H1 (cell line): ENCODE measurements at regions not wholly inside any gene's neighbourhood (a gene's known extent, or its start where the extent isn't known, plus 50 kb on each side); places are given as distances from the start of the nearest gene placed in this dataset.

Source experiments
- CTCF ChIA-PET: fragments of 300-600 bp; sonication (Branson Sonifier 250); formaldehyde crosslinking; loops from one replicate; lab custom pipeline; 2021; ENCODE audit not compliant: partially characterized antibody; lab: Charles Lee
- POLR2A ChIA-PET: fragments of 300-600 bp; sonication (Branson Sonifier 250); formaldehyde crosslinking; loops from one replicate; lab custom pipeline; 2021; ENCODE audit warnings: inconsistent platforms; ENCODE audit not compliant: partially characterized antibody; lab: Charles Lee
- DNase-seq, 2 experiments: peaks; one replicate each; pipeline versions ENCODE4 v3.0.0 to v3.0.0-alpha.2; 2010 to 2022; ENCODE audit warnings: low spot score in 2 of 2, low read depth in 1 of 2, mixed read lengths in 1 of 2
- FAIRE-seq: peaks from 2 replicates; lab custom pipeline; 2011; peaks lifted over from hg19 to GRCh38; lab: Jason Lieb, UNC
- H2AFZ ChIP-seq: 2 replicates; pipeline ENCODE4 v1.8.1; 2012; ENCODE audit warnings: low read length, inconsistent platforms
- H2AK5ac ChIP-seq: 2 replicates; pipeline ENCODE4 v1.6.1; 2013; ENCODE audit warnings: low read depth, low read length
- H2BK120ac ChIP-seq: replicated peaks from 2 replicates; pipeline ENCODE3; 2013; ENCODE audit warnings: low read depth, low read length, inconsistent platforms
- H2BK12ac ChIP-seq: 2 replicates; pipeline ENCODE4 v1.6.1; 2013; ENCODE audit warnings: low read depth, low read length
- H2BK15ac ChIP-seq: 2 replicates; pipeline ENCODE4 v1.6.1; 2013; ENCODE audit warnings: low read length
- H2BK20ac ChIP-seq: 2 replicates; pipeline ENCODE4 v1.6.1; 2013; ENCODE audit warnings: low read length
- H2BK5ac ChIP-seq: 2 replicates; pipeline ENCODE4 v1.6.1; 2013; ENCODE audit warnings: low read depth, low read length
- H3K14ac ChIP-seq: 2 replicates; pipeline ENCODE4 v1.6.1; 2013; ENCODE audit warnings: inconsistent platforms; ENCODE audit not compliant: insufficient read length
- H3K18ac ChIP-seq: 2 replicates; pipeline ENCODE4 v1.6.1; 2013; ENCODE audit warnings: low read length; ENCODE audit errors: extremely low read depth
- H3K23ac ChIP-seq: 2 replicates; pipeline ENCODE4 v1.6.1; 2013; ENCODE audit warnings: inconsistent platforms; ENCODE audit not compliant: insufficient read length
- H3K23me2 ChIP-seq: 2 replicates; pipeline ENCODE4 v1.6.1; 2013; ENCODE audit warnings: low read depth, low read length
- H3K27ac ChIP-seq: 2 replicates; pipeline ENCODE4 v1.6.1; 2011; ENCODE audit warnings: low read depth, low read length, inconsistent platforms
- H3K27me3 ChIP-seq, 4 experiments: replicated peaks in 1 of 4; 1 replicate in 1 of 4; 2 replicates in 3 of 4; pipeline versions ENCODE4 v1.6.1 to v1.8.1; 2011 to 2013; ENCODE audit warnings: low read length in 3 of 4, mild to moderate bottlenecking in 3 of 4, inconsistent platforms in 2 of 4, mixed read lengths in 2 of 4, moderate library complexity in 1 of 4; ENCODE audit not compliant: control insufficient read depth in 3 of 4, insufficient read depth in 3 of 4; ENCODE audit errors: extremely low read depth in 1 of 4
- H3K36me3 ChIP-seq, 4 experiments: 2 replicates each; pipeline versions ENCODE4 v1.6.1 to v1.8.1; 2011 to 2013; ENCODE audit warnings: mild to moderate bottlenecking in 4 of 4, low read length in 3 of 4, moderate library complexity in 2 of 4, control low read depth in 1 of 4, inconsistent platforms in 1 of 4; ENCODE audit not compliant: insufficient read depth in 4 of 4, control insufficient read depth in 2 of 4
- H3K4ac ChIP-seq: replicated peaks from 2 replicates; pipeline ENCODE3; 2013; ENCODE audit warnings: low read length, low read depth, mixed read lengths, inconsistent platforms; ENCODE audit not compliant: insufficient read length
- H3K4me1 ChIP-seq, 4 experiments: replicated peaks in 1 of 4; 1 replicate in 1 of 4; 2 replicates in 3 of 4; pipeline versions ENCODE4 v1.6.1 to v1.8.1; 2011 to 2013; ENCODE audit warnings: low read length in 3 of 4, inconsistent platforms in 2 of 4, mixed read lengths in 1 of 4; ENCODE audit not compliant: insufficient read depth in 4 of 4, control insufficient read depth in 3 of 4
- H3K4me2 ChIP-seq, 2 experiments: 2 replicates each; pipeline versions ENCODE4 v1.6.1 to v1.8.1; 2011 to 2013; ENCODE audit warnings: low read depth in 2 of 2, low read length in 2 of 2, control low read depth in 1 of 2, inconsistent platforms in 1 of 2, mild to moderate bottlenecking in 1 of 2; ENCODE audit not compliant: insufficient read depth in 1 of 2
- H3K4me3 ChIP-seq, 4 experiments: fragments of 200-600, 300-600 bp in 1 of 4; sonication (generic), shearing (Covaris generic), sonication (Bioruptor Twin) in 1 of 4; 2 replicates each; pipeline versions ENCODE4 v1.5.1 to v1.8.1; 2011 to 2016; ENCODE audit warnings: low read length in 4 of 4, low read depth in 3 of 4, control low read depth in 2 of 4, inconsistent platforms in 2 of 4, mild to moderate bottlenecking in 2 of 4, mixed read lengths in 1 of 4, moderate library complexity in 1 of 4; ENCODE audit not compliant: insufficient read depth in 2 of 4; ENCODE audit errors: extremely low read depth in 1 of 4
- H3K56ac ChIP-seq: replicated peaks from 2 replicates; pipeline ENCODE3; 2013; ENCODE audit warnings: low read depth, mild to moderate bottlenecking, mixed read lengths, low read length, inconsistent platforms; ENCODE audit not compliant: insufficient read length
- H3K79me1 ChIP-seq: 2 replicates; pipeline ENCODE4 v1.6.1; 2013; ENCODE audit warnings: low read depth, low read length, control low read depth
- H3K79me2 ChIP-seq, 2 experiments: 2 replicates each; pipeline versions ENCODE4 v1.6.1 to v1.8.1; 2012 to 2013; ENCODE audit warnings: low read length in 2 of 2, mild to moderate bottlenecking in 2 of 2, inconsistent platforms in 1 of 2; ENCODE audit not compliant: insufficient read depth in 2 of 2, control insufficient read depth in 1 of 2
- H3K9ac ChIP-seq, 4 experiments: replicated peaks in 1 of 4; 1 replicate in 1 of 4; 2 replicates in 3 of 4; pipeline versions ENCODE4 v1.6.1 to v1.8.1; 2011 to 2013; ENCODE audit warnings: low read depth in 3 of 4, low read length in 3 of 4, control low read depth in 2 of 4, mild to moderate bottlenecking in 2 of 4, moderate library complexity in 2 of 4, inconsistent platforms in 1 of 4; ENCODE audit errors: extremely low read depth in 1 of 4
- H3K9me3 ChIP-seq, 2 experiments: 2 replicates each; pipeline versions ENCODE4 v1.6.1 to v1.8.1; 2012 to 2013; ENCODE audit warnings: mild to moderate bottlenecking in 2 of 2, moderate library complexity in 2 of 2, control low read depth in 1 of 2, inconsistent platforms in 1 of 2, low read depth in 1 of 2, low read length in 1 of 2, mixed read lengths in 1 of 2; ENCODE audit not compliant: insufficient read depth in 2 of 2
- H4K20me1 ChIP-seq, 2 experiments: replicated peaks in 1 of 2; 2 replicates each; pipeline versions ENCODE3 to v1.8.1; 2011 to 2013; ENCODE audit warnings: inconsistent platforms in 2 of 2, low read length in 2 of 2, mild to moderate bottlenecking in 1 of 2; ENCODE audit not compliant: insufficient read depth in 2 of 2, control insufficient read depth in 1 of 2
- H4K5ac ChIP-seq: 2 replicates; pipeline ENCODE4 v1.6.1; 2013; ENCODE audit warnings: low read length, low read depth, mixed read lengths, inconsistent platforms; ENCODE audit not compliant: insufficient read length
- H4K8ac ChIP-seq: 2 replicates; pipeline ENCODE4 v1.8.0; 2013; ENCODE audit warnings: mild to moderate bottlenecking, moderate library complexity, low read length, inconsistent platforms; ENCODE audit not compliant: insufficient read depth; ENCODE audit errors: extremely low read depth
- H4K91ac ChIP-seq: replicated peaks from 2 replicates; pipeline ENCODE3; 2013; ENCODE audit warnings: low read length, mixed read lengths, inconsistent platforms; ENCODE audit not compliant: insufficient read length
- CBX5 ChIP-seq: fragments of 300-800, 300-1000 bp; sonication (generic); IDR thresholded peaks from 2 replicates; pipeline ENCODE4 v1.7.1; 2016; ENCODE audit warnings: antibody characterized with exemption, low read length, low read depth
- CEBPB ChIP-seq: IDR thresholded peaks from 2 replicates; pipeline ENCODE4 v1.6.1; 2012; ENCODE audit warnings: low read depth, low read length
- JUND ChIP-seq: IDR thresholded peaks from 2 replicates; pipeline ENCODE4 v1.6.1; 2011; ENCODE audit warnings: mild to moderate bottlenecking, improper control_type of control experiment, low read length
- MAFK ChIP-seq: IDR thresholded peaks from 2 replicates; pipeline ENCODE4 v1.6.1; 2012; ENCODE audit warnings: low read depth, mild to moderate bottlenecking, improper control_type of control experiment, low read length
- RXRA ChIP-seq: IDR thresholded peaks from 2 replicates; pipeline ENCODE4 v1.6.1; 2011; ENCODE audit warnings: low read depth, mild to moderate bottlenecking, low read length, moderate library complexity; ENCODE audit not compliant: insufficient read depth
- SRF ChIP-seq: IDR thresholded peaks from 2 replicates; pipeline ENCODE4 v1.6.1; 2011; ENCODE audit warnings: mild to moderate bottlenecking, low read depth, low read length, moderate library complexity
- SUZ12 ChIP-seq: fragments of 200-600 bp; sonication (generic); IDR thresholded peaks from 2 replicates; pipeline ENCODE4 v1.6.1; 2012; ENCODE audit warnings: mild to moderate bottlenecking, inconsistent platforms, low read length, moderate library complexity, mixed read lengths
- WGBS, 2 experiments: shearing (Covaris generic) in 1 of 2; methylation state at CpG; one replicate each; pipeline versions ENCODE4 v1.1.6 to v1.1.7; 2013 to 2015; ENCODE audit warnings: low lambda C conversion rate in 2 of 2, mixed read lengths in 2 of 2, inconsistent platforms in 1 of 2, low coverage in 1 of 2, missing lambda C conversion rate in 1 of 2; ENCODE audit not compliant: insufficient replicate concordance in 2 of 2, insufficient coverage in 1 of 2, insufficient read length in 1 of 2; ENCODE audit errors: extremely low coverage in 1 of 2, missing lambda C conversion rate in 1 of 2; 5-methylcytosine and 5-hydroxymethylcytosine counted together
- TF ChIP-seq, protein P1 (sequence below): IDR thresholded peaks from 2 replicates; pipeline ENCODE4 v1.6.1; 2011; ENCODE audit warnings: low read depth, mild to moderate bottlenecking, low read length; ENCODE audit not compliant: insufficient read depth

DNA sequence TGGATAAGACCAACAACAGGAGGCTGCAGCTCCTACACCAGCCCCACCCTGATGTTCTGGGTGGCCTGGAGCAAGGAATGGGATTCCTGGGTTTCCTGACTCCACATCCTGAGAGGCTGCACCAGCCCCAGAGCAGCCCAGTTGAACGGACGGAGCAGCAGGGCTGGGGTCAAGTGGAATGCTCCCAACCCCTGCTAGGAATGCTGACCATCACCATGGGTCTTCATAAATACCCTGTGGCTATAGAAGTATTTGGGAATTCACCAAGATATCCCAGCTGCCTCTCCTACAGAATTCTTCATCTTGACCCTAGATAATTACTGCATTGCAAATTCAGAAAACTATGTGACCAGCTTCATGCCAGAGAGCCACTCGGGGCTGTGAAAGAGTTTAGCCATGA is 180.3 kb downstream of the THBS2 start:
- no peak for FAIRE-seq
- no peak overlapping the region for H2BK12ac ChIP-seq
- no peak overlapping the region for H2BK120ac ChIP-seq
- H3K79me2 ChIP-seq: no peaks in the 10 kb centered on the region
- no peaks in the 10 kb centered on the region; a peak in 1 of 7 replicates for H3K4me1 ChIP-seq
- H4K91ac ChIP-seq: no peak overlapping the region
- no peaks in the 10 kb centered on the region for H3K79me1 ChIP-seq
- H2BK15ac ChIP-seq: no peak overlapping the region
- POLR2A ChIA-PET: no interaction called here
- H3K27me3 ChIP-seq: no peaks in the 10 kb centered on the region
- H3K4ac ChIP-seq: no peak overlapping the region
- H3K36me3 ChIP-seq: no peaks in the 10 kb centered on the region
- no peak overlapping the region for H2BK20ac ChIP-seq
- 90% methylated on average over 3 of the region's 3 CpGs; no CpG with 5 or more reads in 1 of the 2 experiments for WGBS, 2 experiments
- no peak overlapping the region for H4K5ac ChIP-seq
- no peak overlapping the region for H3K23ac ChIP-seq
- CTCF ChIA-PET: interaction anchor here (1.4 kb wide), 1 partner anchor 54 kb away, joined by 4 read pairs; no protein-coding TSS in a partner anchor
- no peak overlapping the region for H2AFZ ChIP-seq
- H3K9me3 ChIP-seq: no peaks in the 10 kb centered on the region
- no peak overlapping the region for H3K4me3 ChIP-seq
- H3K27ac ChIP-seq: no peak overlapping the region
- no peak overlapping the region for H3K56ac ChIP-seq
- no peaks in the 10 kb centered on the region for H3K23me2 ChIP-seq
- no peak overlapping the region for H3K14ac ChIP-seq
- no peak overlapping the region for H4K8ac ChIP-seq
- no peak overlapping the region for H3K4me2 ChIP-seq
- no peak for DNase-seq
- H3K9ac ChIP-seq: no peak overlapping the region
- H3K18ac ChIP-seq: no peak overlapping the region
- no peak overlapping the region for H2AK5ac ChIP-seq
- H4K20me1 ChIP-seq: no peaks in the 10 kb centered on the region
- no peak overlapping the region for H2BK5ac ChIP-seq
- no peak for TF ChIP-seq CEBPB
- no peak for TF ChIP-seq JUND
- TF ChIP-seq CBX5: no peak
- no peak for TF ChIP-seq SRF
- TF ChIP-seq, protein P1, sequence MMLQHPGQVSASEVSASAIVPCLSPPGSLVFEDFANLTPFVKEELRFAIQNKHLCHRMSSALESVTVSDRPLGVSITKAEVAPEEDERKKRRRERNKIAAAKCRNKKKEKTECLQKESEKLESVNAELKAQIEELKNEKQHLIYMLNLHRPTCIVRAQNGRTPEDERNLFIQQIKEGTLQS: no peak
- no peak for TF ChIP-seq RXRA
- TF ChIP-seq MAFK: no peak
- TF ChIP-seq SUZ12: no peak
